Myocyte (in vitro differentiated cells): ENCODE measurements at regions not wholly inside any gene's neighbourhood (a gene's known extent, or its start where the extent isn't known, plus 50 kb on each side); places are given as distances from the start of the nearest gene placed in this dataset.

Experiments
- DNase-seq: peaks from one replicate; pipeline ENCODE4 v3.0.0-alpha.2; 2012; ENCODE audit warnings: low read depth

DNA sequence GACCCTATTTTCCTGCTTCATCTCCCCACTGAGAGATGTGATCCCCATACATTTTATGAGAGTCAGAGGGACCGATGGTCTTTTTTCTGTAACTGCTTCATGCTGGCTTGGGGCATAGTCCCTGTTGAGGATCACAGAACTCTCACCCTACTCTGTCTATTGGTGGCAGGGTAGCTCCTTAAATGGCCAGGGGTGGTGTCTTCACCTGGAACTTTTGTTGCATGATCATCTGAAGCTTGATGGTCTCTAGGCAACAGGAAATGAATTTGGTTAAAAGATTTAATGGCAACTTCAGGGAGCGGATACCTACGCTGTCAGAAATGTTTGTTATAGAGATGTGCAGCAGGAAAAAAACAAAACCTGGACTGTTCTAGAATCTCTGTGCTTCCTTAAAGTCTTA lies 87.0 kb upstream of the GLIS3 start:
- DNase-seq, result no peak

GRCh38 chr9:4384750-4385149 lies 84.9 kb upstream of the GLIS3 start:
- no peak for DNase-seq

DNA sequence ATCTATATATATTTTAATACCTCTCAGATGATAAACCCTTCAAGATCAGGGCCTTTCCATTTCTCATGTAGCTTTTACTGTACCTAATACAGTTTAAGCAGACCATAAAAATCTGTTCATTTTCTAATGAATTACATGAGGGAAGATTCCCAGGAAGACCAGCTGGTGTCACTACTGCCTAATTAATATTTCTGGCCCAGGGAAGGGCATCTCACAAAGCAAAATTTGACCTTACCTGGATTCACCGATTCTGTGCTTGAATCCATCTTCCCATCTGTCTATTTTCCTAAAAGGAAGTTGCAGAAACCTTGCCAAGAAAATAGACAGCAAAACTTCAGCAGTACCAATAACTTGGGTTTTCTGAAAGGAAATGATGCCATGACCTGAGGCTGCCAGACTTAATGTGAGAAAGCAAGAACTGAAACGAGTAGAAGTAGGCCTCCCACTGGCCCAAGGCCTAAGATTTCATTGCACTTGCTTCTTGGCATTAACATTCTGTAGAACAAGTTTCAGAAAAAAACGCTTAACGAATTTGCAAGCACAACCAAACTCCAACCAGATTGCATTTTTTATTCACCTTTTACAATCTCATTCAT lies 83.0 kb upstream of the GLIS3 start:
- DNase-seq, result peak; percentile 30

DNA sequence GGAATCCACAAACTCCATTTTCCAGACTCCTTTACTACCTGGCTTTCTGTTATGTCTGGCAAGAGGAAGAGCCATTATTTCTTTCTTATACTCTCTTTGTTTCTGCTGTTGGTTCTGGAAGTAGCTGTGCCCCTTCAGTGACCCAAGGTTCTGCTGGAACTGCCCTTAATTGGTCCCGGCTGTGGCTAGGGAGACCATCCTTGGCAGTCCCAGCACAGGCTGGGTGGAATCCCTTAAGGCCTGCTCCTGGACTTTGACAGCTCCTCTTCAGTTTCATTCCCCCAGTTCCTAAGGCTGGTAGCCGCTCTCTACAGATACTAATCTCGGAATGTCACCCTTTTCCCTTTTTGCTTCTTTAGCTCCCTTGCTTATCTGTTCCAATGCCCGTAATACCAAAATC lies 81.9 kb upstream of the GLIS3 start:
- no peak for DNase-seq

DNA sequence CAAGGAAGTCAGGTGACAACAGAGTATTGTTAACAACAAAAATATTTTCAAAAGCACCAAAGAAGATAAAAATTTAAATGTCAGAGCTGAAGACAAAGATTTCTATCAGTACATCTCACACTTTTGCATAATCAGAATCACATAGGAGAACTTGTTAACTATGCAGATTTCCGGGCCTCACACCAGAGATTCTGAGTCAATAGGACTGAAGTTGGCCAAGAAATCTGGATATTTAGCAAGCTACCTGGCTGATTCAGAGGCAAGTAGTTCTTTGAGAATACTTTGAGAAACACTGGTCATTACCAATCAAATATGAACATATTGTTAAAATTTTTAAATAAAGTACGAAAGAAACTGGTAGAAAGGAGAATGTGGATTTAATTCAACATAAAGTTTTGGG lies 80.5 kb upstream of the GLIS3 start:
- DNase-seq, result no peak

GRCh38 chr9:4375424-4376200 lies 75.7 kb upstream of the GLIS3 start:
- DNase-seq, result peak; percentile 44

DNA sequence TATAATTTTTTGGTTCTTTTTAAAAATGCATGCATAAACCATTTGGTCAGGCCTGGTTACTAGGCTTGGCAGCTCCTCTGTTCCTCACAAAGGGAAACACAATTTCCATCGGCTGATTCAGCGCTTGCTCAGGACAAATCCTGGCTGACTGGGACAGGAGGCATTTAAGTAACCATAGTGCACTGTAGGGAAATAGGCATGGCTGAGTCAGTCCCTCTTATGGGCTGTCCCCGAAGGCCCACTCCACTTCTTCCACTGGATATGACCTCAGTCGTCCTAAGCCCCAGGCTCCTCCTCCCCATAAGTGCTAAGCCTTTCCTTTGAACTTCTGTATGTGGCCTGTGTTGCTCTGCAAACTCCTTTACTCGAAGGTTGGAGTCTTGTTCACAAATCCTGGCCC lies 71.2 kb upstream of the GLIS3 start:
- DNase-seq, result peak; percentile 49

- DNase-seq, result no peak
These were observed 70.6 kb upstream of the GLIS3 start for GRCh38 chr9:4370501-4370900.

DNA sequence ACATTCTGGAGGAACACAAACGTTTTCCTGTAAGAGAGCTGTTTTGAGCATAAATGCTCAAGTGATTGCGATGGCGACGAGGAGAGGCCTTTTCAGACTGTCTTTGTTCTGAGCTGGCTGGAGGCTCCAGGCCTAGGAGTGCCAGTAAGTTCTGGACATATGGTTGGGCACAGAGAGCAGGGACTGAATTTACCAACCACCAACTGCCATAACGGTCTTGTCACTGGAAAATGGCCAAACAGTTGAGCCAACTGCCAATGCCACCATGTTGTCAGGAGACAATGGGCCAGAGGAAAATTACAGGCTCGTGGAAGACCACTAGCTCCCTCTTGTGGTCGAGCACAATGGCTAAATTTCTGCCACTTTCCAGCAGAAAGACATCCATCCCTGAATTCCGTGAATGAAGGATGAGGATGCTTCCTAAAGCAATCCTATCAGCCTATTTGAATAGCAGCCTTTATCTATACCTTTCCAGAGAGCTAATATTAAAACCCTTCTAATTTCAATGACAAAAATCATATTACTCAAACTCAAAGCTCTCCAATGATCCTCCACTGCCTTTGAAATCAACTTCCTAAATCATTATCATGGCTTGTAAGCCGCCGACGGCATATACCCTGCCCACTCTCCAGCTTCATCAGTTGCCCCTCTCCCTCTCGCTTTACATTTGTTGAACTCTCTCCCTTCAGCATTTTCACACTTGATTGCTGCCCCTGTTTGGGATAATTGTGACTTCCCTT lies 66.9 kb upstream of the GLIS3 start:
- peak; percentile 71 for DNase-seq

DNA sequence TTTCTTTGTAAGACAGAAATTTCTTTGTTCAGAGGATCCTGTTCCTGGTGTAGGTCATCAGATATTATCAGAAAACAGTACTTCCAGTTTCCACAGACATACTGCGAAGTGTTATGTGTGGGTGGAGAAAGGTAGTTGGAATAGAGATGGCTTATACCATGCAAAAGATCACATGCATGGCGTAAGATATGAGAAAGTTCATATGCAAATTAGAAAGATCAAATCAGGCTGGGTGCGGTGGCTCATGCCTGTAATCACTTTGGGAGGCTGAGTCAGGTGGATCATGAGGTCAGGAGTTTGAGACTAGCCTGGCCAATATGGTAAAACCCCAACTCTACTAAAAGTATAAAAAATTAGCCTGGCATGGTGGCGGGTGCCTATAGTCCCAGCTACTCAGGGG lies 65.2 kb upstream of the GLIS3 start:
- no peak for DNase-seq

- no peak for DNase-seq
These were observed 62.4 kb upstream of the GLIS3 start for GRCh38 chr9:4362281-4362680.

DNA sequence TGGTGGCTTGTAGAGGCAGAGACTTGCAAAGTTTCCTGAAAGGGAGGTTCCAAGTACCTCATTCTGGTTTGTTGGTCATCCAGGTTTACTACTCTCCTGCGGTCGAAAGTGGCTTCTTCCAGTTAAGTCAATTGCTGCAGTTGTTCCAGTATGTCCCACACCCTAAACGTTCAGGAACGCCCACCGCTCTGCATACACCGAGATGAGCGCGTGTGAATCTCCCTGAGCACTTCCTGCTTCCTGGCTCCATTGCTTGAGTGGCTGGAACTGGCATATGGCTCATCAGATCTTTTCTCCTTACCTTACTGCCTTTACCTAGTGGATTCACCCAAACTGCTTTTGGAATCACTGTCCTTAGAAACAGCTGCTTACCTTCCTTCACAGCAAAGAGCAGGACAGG lies 59.1 kb upstream of the GLIS3 start:
- no peak for DNase-seq

- no peak for DNase-seq
These were observed 58.1 kb upstream of the GLIS3 start for GRCh38 chr9:4357929-4358328.

- no peak for DNase-seq
These were observed 56.4 kb upstream of the GLIS3 start for GRCh38 chr9:4356306-4356705.

GRCh38 chr9:4353236-4353635 lies 53.4 kb upstream of the GLIS3 start:
- DNase-seq, result no peak

DNA sequence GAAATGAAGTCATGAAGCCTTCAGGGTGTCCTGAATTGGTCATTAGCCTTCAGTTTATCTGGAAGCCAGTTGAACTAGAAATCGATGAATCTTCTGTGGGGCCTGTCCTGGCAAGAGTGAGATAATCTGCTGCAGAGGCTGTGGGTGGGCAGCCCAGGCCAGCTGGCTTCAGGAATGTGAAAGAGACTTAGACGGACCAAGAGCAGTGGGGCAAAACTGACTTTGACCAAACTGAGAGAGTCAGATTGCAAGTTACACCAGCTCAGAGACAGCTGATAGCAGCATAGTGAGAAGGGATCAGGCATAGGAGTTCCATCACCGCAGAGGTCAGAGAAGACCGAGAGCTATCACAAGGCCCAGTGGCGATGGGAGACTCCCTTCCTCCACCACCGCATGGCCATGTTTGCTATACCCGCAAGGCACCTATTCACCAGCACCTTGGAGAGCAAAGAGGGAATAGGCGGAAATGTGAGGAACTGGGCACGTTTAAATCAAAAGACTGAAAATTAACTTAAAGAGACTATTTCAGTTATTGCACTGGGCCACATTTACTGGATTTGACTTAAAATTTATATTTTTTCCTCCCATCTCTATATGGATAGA lies 50.0 kb upstream of the GLIS3 start:
- peak; percentile 71 for DNase-seq
